ENCODE measurements at regions not wholly inside any gene's neighbourhood (a gene's known extent, or its start where the extent isn't known, plus 50 kb on each side); places are given as distances from the start of the nearest gene placed in this dataset.

- H3K27ac ChIP-seq = no peak overlapping the region
- WGBS, 2 donors = 48 to 94% methylated on average over 2 to 3 of the region's 3 CpGs
- TF ChIP-seq CTCF (IDR thresholded peaks at IDR 0.05) (no peak), POLR2A (IDR thresholded peaks at IDR 0.05) (no peak)
- H3K4me3 ChIP-seq = no peak overlapping the region
- H3K4me1 ChIP-seq = no peaks in the 10 kb centered on the region
- DNase-seq = no peak
- peaks cover 0 to 4% (median 0%) of the 10 kb centered on the region in 3 donors for H3K9me3 ChIP-seq
- H3K36me3 ChIP-seq = no peaks in the 10 kb centered on the region
- no peaks in the 10 kb centered on the region for H3K27me3 ChIP-seq
- intact Hi-C loops (cut with DNase I) = no loop called here
Measured at GRCh38 chr15:29911705-29912104, 89.4 kb upstream of the TJP1 start.

DNA sequence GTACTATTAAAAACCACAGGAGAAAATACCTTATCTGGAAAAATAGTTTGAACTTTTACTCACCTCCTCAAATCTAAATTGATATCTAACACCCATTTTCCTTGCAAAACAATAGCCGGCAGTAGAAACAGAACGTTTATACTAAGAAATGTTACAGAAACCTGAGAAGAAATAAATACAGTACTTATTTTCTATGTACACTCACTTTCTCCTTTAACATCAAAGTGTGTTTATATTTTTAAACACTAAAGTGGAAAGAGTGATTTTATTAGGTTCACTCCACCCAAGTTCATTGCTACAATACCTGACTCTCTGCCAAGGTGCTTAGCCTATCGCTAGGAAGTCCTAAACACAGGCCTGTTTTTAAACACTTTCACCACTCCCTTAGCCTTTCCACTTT, 87.8 kb upstream of the TJP1 start:
- no peak overlapping the region for H3K27ac ChIP-seq
- H3K4me3 ChIP-seq = no peak overlapping the region
- H3K9me3 ChIP-seq = peaks cover 0 to 4% (median 0%) of the 10 kb centered on the region in 3 donors
- H3K27me3 ChIP-seq = no peaks in the 10 kb centered on the region
- intact Hi-C loops (cut with DNase I) = no loop called here
- DNase-seq = no peak
- WGBS, 2 donors = 53 to 66% methylated on average over 3 of the region's 3 CpGs
- TF ChIP-seq POLR2A (IDR thresholded peaks at IDR 0.05) (no peak), CTCF (IDR thresholded peaks at IDR 0.05) (no peak)
- H3K4me1 ChIP-seq = no peaks in the 10 kb centered on the region
- no peaks in the 10 kb centered on the region for H3K36me3 ChIP-seq

DNA sequence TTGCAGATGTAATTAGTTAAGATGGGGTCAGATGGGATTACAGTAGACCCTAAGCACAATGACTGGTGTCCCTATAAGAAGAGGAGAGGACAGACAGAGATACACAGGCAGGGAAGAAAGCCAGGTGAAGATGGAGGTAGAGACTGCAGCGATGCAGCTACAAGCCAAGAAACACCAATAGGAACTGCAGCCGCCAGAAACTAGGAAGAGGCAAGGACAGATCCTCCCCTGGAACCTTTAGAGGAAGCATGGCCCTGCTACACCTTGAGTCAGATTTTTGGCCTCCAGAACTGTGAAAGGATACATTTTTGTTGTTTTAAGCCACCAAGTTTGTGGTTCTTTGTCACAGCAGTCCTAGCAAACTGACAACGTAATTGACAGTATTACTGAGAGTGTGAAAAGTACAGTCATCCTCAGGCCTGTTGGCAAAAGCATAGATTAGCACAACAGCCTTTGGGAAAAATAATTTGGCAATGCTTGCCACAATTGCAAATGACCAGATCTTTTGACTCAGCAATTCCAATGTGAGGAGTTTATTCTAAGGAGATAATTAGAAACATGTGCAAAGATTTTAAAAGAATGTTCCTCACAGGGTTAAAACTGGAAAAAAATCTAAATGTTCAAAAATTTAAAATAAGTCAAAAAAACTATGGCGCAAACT, 82.6 kb upstream of the TJP1 start:
- Histone ChIP-seq H3K9me3 (no peaks in the 10 kb centered on the region), H3K27ac (no peak overlapping the region), H3K27me3 (no peaks in the 10 kb centered on the region), H3K4me3 (no peak overlapping the region), H3K36me3 (no peaks in the 10 kb centered on the region), H3K4me1 (no peaks in the 10 kb centered on the region)
- no peak for DNase-seq
- intact Hi-C loops (cut with DNase I) = no loop called here
- TF ChIP-seq POLR2A (IDR thresholded peaks at IDR 0.05) = no peak
- TF ChIP-seq CTCF (IDR thresholded peaks at IDR 0.05) = no peak
- WGBS, 2 donors = 55 to 57% methylated on average over 4 of the region's 4 CpGs

GRCh38 chr15:29903785-29904464, 81.7 kb upstream of the TJP1 start:
- Histone ChIP-seq H3K9me3 (no peaks in the 10 kb centered on the region), H3K36me3 (no peaks in the 10 kb centered on the region), H3K27me3 (no peaks in the 10 kb centered on the region), H3K27ac (no peak overlapping the region), H3K4me1 (no peaks in the 10 kb centered on the region), H3K4me3 (no peak overlapping the region)
- intact Hi-C loops (cut with DNase I) = no loop called here
- TF ChIP-seq CTCF (IDR thresholded peaks at IDR 0.05) (no peak), POLR2A (IDR thresholded peaks at IDR 0.05) (no peak)
- DNase-seq = no peak
- 81 to 84% methylated on average over 6 of the region's 6 CpGs for WGBS, 2 donors

DNA sequence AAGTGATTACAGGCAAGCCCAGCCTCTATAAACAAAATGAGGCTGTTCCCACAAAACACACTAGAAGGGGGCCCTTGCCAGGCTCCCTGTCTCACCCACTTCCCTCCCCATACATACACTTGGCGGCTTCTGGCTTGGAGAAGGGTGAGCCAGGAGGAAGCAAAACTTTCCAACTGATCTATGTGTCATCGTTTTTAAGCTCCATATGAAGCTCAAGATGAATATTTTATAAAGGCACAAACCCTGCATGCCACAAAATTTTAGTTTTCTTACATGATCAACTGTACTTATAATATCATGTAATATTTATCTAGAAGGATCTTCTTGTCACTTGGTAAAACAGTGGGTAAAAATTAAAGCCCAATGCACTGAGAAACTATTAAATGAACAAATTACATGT, 80.8 kb upstream of the TJP1 start:
- H3K9me3 ChIP-seq = no peaks in the 10 kb centered on the region
- 66 to 82% methylated on average over 2 of the region's 2 CpGs for WGBS, 2 donors
- H3K36me3 ChIP-seq = no peaks in the 10 kb centered on the region
- no peak for DNase-seq
- H3K27me3 ChIP-seq = no peaks in the 10 kb centered on the region
- no peaks in the 10 kb centered on the region for H3K4me1 ChIP-seq
- intact Hi-C loops (cut with DNase I) = no loop called here
- TF ChIP-seq CTCF (IDR thresholded peaks at IDR 0.05) (no peak), POLR2A (IDR thresholded peaks at IDR 0.05) (no peak)
- no peak overlapping the region for H3K27ac ChIP-seq
- no peak overlapping the region for H3K4me3 ChIP-seq

Measured in esophagus squamous epithelium (tissue), 5 donors.